Endothelial cell of umbilical vein (primary cell): ENCODE measurements at regions not wholly inside any gene's neighbourhood (a gene's known extent, or its start where the extent isn't known, plus 50 kb on each side); places are given as distances from the start of the nearest gene placed in this dataset.

ENCODE experiments used
- BruUV-seq: library from RNA; stranded (reverse); fragments of 400-500 nt; replicated peaks from 2 replicates; lab custom pipeline; 2021; lab: Mats Ljungman, UMichigan
- CTCF ChIA-PET: fragments of 300-600, 350-600 bp; sonication (Branson Sonifier 250); formaldehyde crosslinking; loops from one replicate; lab custom pipeline; 2021; ENCODE audit warnings: antibody characterized with exemption, inconsistent platforms; lab: Charles Lee
- POLR2A ChIA-PET: fragments of 300-600, 350-600 bp; sonication (Branson Sonifier 250); formaldehyde crosslinking; loops from one replicate; lab custom pipeline; 2021; ENCODE audit warnings: antibody characterized with exemption, inconsistent platforms; lab: Charles Lee
- DNase-seq: peaks from one replicate; pipeline ENCODE4 v3.0.0-alpha.2; 2011; ENCODE audit warnings: low read depth, low spot score
- FAIRE-seq: peaks from 2 replicates; lab custom pipeline; 2011; peaks lifted over from hg19 to GRCh38; lab: Jason Lieb, UNC
- H2AFZ ChIP-seq: 2 replicates; pipeline ENCODE4 v1.6.0; 2012; ENCODE audit warnings: low read depth, low read length, control low read depth, inconsistent platforms
- H3K27ac ChIP-seq: 2 replicates; pipeline ENCODE4 v1.5.1; 2011; ENCODE audit warnings: low read depth, mild to moderate bottlenecking, control low read depth, low read length, moderate library complexity; ENCODE audit not compliant: insufficient read depth
- H3K27me3 ChIP-seq, 2 experiments: 2 replicates each; pipeline versions ENCODE4 v1.6.0 to v1.6.1; 2011; ENCODE audit warnings: low read length in 2 of 2, mixed read lengths in 1 of 2; ENCODE audit not compliant: control insufficient read depth in 2 of 2, insufficient read depth in 2 of 2
- H3K36me3 ChIP-seq, 2 experiments: 2 replicates in 1 of 2; 3 replicates in 1 of 2; pipeline ENCODE4 v1.5.1; 2011; ENCODE audit warnings: low read length in 2 of 2, mild to moderate bottlenecking in 1 of 2, moderate library complexity in 1 of 2; ENCODE audit not compliant: control insufficient read depth in 2 of 2, insufficient read depth in 2 of 2; ENCODE audit errors: extremely low read depth in 1 of 2
- H3K4me1 ChIP-seq: 3 replicates; pipeline ENCODE4 v1.5.1; 2011; ENCODE audit warnings: mild to moderate bottlenecking, low read length; ENCODE audit not compliant: control insufficient read depth, insufficient read depth; ENCODE audit errors: extremely low read depth
- H3K4me2 ChIP-seq: 2 replicates; pipeline ENCODE4 v1.6.1; 2011; ENCODE audit warnings: low read length, control low read depth, mixed read lengths; ENCODE audit not compliant: insufficient read depth
- H3K4me3 ChIP-seq, 3 experiments: fragments of 200-600 bp in 1 of 3; sonication (generic), shearing (Covaris generic) in 1 of 3; replicated peaks in 1 of 3; 2 replicates each; pipeline ENCODE4 v1.5.1; 2011 to 2016; ENCODE audit warnings: control low read depth in 3 of 3, low read length in 3 of 3, mild to moderate bottlenecking in 2 of 3, inconsistent platforms in 1 of 3, low read depth in 1 of 3, moderate library complexity in 1 of 3; ENCODE audit not compliant: insufficient read depth in 1 of 3
- H3K79me2 ChIP-seq: 2 replicates; pipeline ENCODE4 v1.6.0; 2012; ENCODE audit warnings: low read length, inconsistent platforms; ENCODE audit not compliant: control insufficient read depth, insufficient read depth
- H3K9ac ChIP-seq: replicated peaks from 2 replicates; pipeline ENCODE3; 2011; ENCODE audit warnings: low read length, control low read depth; ENCODE audit not compliant: insufficient read depth; ENCODE audit errors: extremely low read depth
- H3K9me1 ChIP-seq: replicated peaks from 3 replicates; pipeline ENCODE4 v1.6.0; 2011; ENCODE audit warnings: mild to moderate bottlenecking, low read length; ENCODE audit not compliant: control insufficient read depth, insufficient read depth; ENCODE audit errors: extremely low read depth
- H3K9me3 ChIP-seq: replicated peaks from 2 replicates; pipeline ENCODE4 v1.5.1; 2012; ENCODE audit warnings: low read length, inconsistent platforms; ENCODE audit not compliant: control insufficient read depth, insufficient read depth
- H4K20me1 ChIP-seq: replicated peaks from 2 replicates; pipeline ENCODE3; 2011; ENCODE audit warnings: mild to moderate bottlenecking, low read length; ENCODE audit not compliant: control insufficient read depth, insufficient read depth; ENCODE audit errors: extremely low read depth
- EZH2 ChIP-seq: IDR thresholded peaks from 2 replicates; pipeline ENCODE4 v1.6.1; 2012; ENCODE audit warnings: borderline replicate concordance, low read depth, mild to moderate bottlenecking, moderate library complexity, low read length, inconsistent platforms; ENCODE audit not compliant: severe bottlenecking
- FOS ChIP-seq: IDR thresholded peaks from 2 replicates; pipeline ENCODE4 v1.6.1; 2011; ENCODE audit warnings: mild to moderate bottlenecking, low read length, moderate library complexity, borderline replicate concordance; ENCODE audit not compliant: insufficient read depth
- GATA2 ChIP-seq: IDR thresholded peaks from 2 replicates; pipeline ENCODE4 v1.7.0; 2011; ENCODE audit warnings: low read depth, mild to moderate bottlenecking, moderate library complexity, mixed read lengths, low read length; ENCODE audit not compliant: insufficient read length, insufficient read depth
- JUN ChIP-seq: IDR thresholded peaks from 2 replicates; pipeline ENCODE4 v1.6.1; 2011; ENCODE audit warnings: borderline replicate concordance, low read depth; ENCODE audit not compliant: insufficient read length, insufficient read depth
- MYC ChIP-seq: IDR thresholded peaks from one replicate; pipeline ENCODE4 v1.6.1; 2011; ENCODE audit warnings: mild to moderate bottlenecking, low read depth, low read length
- POLR2A ChIP-seq: IDR thresholded peaks from 2 replicates; pipeline ENCODE4 v1.6.1; 2012; ENCODE audit warnings: low read depth, mild to moderate bottlenecking, control low read depth, low read length
- POLR2AphosphoS5 ChIP-seq: IDR thresholded peaks from 2 replicates; pipeline ENCODE4 v1.6.1; 2012; ENCODE audit warnings: low read depth, mild to moderate bottlenecking, control low read depth, low read length, moderate library complexity; ENCODE audit not compliant: insufficient read depth
- dilution Hi-C: fragments of 300-500 bp; cut with MboI; formaldehyde crosslinking; loops from one replicate; pipeline ENCODE4 v1.15.0; 2019; ENCODE audit warnings: low sequenced_read_pairs; ENCODE audit not compliant: extremely low pct_ligation_motif_present
- intact Hi-C: fragments of 100-400 bp; cut with micrococcal nuclease; formaldehyde crosslinking; loops from one replicate; pipeline ENCODE4 v1.10.0; 2022
- TF ChIP-seq, protein P1 (sequence below): IDR thresholded peaks from 2 replicates; pipeline ENCODE4 v1.6.1; 2011; ENCODE audit not compliant: insufficient read depth, insufficient read length
- TF ChIP-seq, protein P2 (sequence below), 2 donors: IDR thresholded peaks; 1 replicate in 1 of 2; 2 replicates in 1 of 2; pipeline ENCODE4 v1.5.1; 2011; ENCODE audit warnings: low read length in 2 of 2, mild to moderate bottlenecking in 2 of 2, moderate library complexity in 2 of 2, control low read depth in 1 of 2, inconsistent platforms in 1 of 2, low read depth in 1 of 2; ENCODE audit not compliant: insufficient read depth in 1 of 2; ENCODE audit errors: extremely low read depth in 1 of 2

DNA sequence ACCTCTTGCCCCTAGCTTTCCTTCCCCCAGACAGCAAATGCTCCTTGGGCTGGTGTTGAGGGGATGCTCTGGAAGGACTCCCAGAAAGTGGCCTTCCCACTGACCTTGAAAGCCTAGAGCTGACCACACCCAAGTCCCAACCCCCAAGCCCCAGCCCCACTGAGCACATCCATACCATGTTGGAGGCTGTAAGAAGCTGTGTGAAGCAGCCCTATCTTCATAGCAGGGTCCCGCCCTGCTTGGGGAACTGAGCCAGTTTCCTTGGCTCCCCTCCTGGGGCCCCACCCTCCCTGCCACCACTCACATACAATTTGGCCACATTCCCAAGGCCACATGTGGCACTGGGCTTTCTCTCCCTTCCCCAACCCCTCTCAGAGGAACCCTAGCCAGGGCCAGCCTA is 72.3 kb upstream of the CACUL1 start:
- no TSS peak for BruUV-seq

More for the DNA sequence above, 72.3 kb upstream of the CACUL1 start:
- no peaks in the 10 kb centered on the region for H3K9me3 ChIP-seq
- no peaks in the 10 kb centered on the region for H3K9me1 ChIP-seq
- no peak overlapping the region for H3K4me3 ChIP-seq
- DNase-seq (no peak), FAIRE-seq (no peak)
- ChIA-PET CTCF (interaction anchor here (0.9 kb wide), 1 partner anchor 10 kb away, joined by 3 read pairs; no protein-coding TSS in a partner anchor), POLR2A (no interaction called here)
- no peak overlapping the region for H3K4me2 ChIP-seq
- H3K4me1 ChIP-seq: no peaks in the 10 kb centered on the region
- no peak overlapping the region for H2AFZ ChIP-seq
- peaks cover 0 to 2% of the 10 kb centered on the region in 2 experiments for H3K27me3 ChIP-seq
- H4K20me1 ChIP-seq: no peaks in the 10 kb centered on the region
- no peaks in the 10 kb centered on the region for H3K36me3 ChIP-seq
- H3K79me2 ChIP-seq: no peaks in the 10 kb centered on the region
- intact Hi-C loops (no loop called here), dilution Hi-C loops (no loop called here)
- no peak overlapping the region for H3K9ac ChIP-seq
- TF ChIP-seq FOS (no peak), POLR2A (no peak), JUN (no peak), EZH2 (no peak), MYC (no peak), GATA2 (no peak), POLR2AphosphoS5 (no peak)
- TF ChIP-seq, protein P1, sequence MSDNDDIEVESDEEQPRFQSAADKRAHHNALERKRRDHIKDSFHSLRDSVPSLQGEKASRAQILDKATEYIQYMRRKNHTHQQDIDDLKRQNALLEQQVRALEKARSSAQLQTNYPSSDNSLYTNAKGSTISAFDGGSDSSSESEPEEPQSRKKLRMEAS: no peak
- TF ChIP-seq, protein P2, sequence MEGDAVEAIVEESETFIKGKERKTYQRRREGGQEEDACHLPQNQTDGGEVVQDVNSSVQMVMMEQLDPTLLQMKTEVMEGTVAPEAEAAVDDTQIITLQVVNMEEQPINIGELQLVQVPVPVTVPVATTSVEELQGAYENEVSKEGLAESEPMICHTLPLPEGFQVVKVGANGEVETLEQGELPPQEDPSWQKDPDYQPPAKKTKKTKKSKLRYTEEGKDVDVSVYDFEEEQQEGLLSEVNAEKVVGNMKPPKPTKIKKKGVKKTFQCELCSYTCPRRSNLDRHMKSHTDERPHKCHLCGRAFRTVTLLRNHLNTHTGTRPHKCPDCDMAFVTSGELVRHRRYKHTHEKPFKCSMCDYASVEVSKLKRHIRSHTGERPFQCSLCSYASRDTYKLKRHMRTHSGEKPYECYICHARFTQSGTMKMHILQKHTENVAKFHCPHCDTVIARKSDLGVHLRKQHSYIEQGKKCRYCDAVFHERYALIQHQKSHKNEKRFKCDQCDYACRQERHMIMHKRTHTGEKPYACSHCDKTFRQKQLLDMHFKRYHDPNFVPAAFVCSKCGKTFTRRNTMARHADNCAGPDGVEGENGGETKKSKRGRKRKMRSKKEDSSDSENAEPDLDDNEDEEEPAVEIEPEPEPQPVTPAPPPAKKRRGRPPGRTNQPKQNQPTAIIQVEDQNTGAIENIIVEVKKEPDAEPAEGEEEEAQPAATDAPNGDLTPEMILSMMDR (IDR thresholded peaks at IDR 0.05; ENCODE audit: extremely low read depth in 1 of 2, insufficient read depth in 1 of 2, low read depth in 1 of 2, low read length in 2 of 2): no peak
- no peak overlapping the region for H3K27ac ChIP-seq
